Coronary artery (tissue), 2 donors: ENCODE measurements at regions not wholly inside any gene's neighbourhood (a gene's known extent, or its start where the extent isn't known, plus 50 kb on each side); places are given as distances from the start of the nearest gene placed in this dataset.
"Not testable (repeated sequence)": the region's sequence is repeated elsewhere in the genome, so short reads cannot be mapped to it uniquely, and the experiment has no call there.

Source experiments
- DNase-seq: peaks from one replicate; pipeline ENCODE4 v3.0.0-alpha.2; 2017; ENCODE audit warnings: low spot score
- H3K27ac ChIP-seq, 2 donors: fragments of 200-600 bp; sonication (generic); one replicate each; pipeline ENCODE4 v1.5.1; 2016 to 2019
- H3K4me3 ChIP-seq: fragments of 200-600 bp; sonication (generic); 2 replicates; pipeline ENCODE4 v1.5.1; 2016; ENCODE audit warnings: mild to moderate bottlenecking, moderate library complexity
- TF ChIP-seq, protein P1 (sequence below): fragments of 200-600 bp; sonication (generic); IDR thresholded peaks from one replicate; pipeline ENCODE4 v1.5.1; 2019; ENCODE audit warnings: antibody characterized with exemption

DNA sequence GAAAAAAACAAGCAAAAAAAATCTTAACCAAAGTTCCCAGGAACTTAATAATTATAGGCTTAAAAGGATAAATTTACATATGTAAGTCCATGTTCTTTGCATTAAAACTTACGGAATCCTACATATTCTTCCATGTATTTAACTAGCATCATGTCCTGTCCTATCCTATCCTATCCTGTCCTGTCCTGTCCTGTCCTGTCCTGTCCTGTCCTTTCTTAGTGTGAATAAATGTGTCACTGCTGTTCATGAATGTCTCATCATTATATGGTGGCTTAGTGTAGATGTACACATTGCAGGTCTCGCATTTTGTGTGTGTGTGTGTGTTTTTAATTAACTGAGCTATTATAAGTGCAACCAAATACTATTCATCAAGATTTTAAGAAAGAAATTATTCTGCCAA, 90.0 kb downstream of the TMEM167A start:
- no peak for DNase-seq
- Histone ChIP-seq H3K27ac (no peak overlapping the region), H3K4me3 (no peak overlapping the region)
- TF ChIP-seq, protein P1, sequence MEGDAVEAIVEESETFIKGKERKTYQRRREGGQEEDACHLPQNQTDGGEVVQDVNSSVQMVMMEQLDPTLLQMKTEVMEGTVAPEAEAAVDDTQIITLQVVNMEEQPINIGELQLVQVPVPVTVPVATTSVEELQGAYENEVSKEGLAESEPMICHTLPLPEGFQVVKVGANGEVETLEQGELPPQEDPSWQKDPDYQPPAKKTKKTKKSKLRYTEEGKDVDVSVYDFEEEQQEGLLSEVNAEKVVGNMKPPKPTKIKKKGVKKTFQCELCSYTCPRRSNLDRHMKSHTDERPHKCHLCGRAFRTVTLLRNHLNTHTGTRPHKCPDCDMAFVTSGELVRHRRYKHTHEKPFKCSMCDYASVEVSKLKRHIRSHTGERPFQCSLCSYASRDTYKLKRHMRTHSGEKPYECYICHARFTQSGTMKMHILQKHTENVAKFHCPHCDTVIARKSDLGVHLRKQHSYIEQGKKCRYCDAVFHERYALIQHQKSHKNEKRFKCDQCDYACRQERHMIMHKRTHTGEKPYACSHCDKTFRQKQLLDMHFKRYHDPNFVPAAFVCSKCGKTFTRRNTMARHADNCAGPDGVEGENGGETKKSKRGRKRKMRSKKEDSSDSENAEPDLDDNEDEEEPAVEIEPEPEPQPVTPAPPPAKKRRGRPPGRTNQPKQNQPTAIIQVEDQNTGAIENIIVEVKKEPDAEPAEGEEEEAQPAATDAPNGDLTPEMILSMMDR: no peak

- H3K4me3 ChIP-seq: no peak overlapping the region
- TF ChIP-seq, protein P1: no peak
- no peak for DNase-seq
Measured at GRCh38 chr5:82986404-82986803, 90.8 kb downstream of the TMEM167A start.

GRCh38 chr5:82985763-82986162, 91.4 kb downstream of the TMEM167A start:
- TF ChIP-seq, protein P1: no peak
- no peak for DNase-seq
- Histone ChIP-seq H3K4me3 (no peak overlapping the region), H3K27ac (no peak overlapping the region)

More at GRCh38 chr5:82986404-82986803, 90.8 kb downstream of the TMEM167A start:
- H3K27ac ChIP-seq: no peak overlapping the region

DNA sequence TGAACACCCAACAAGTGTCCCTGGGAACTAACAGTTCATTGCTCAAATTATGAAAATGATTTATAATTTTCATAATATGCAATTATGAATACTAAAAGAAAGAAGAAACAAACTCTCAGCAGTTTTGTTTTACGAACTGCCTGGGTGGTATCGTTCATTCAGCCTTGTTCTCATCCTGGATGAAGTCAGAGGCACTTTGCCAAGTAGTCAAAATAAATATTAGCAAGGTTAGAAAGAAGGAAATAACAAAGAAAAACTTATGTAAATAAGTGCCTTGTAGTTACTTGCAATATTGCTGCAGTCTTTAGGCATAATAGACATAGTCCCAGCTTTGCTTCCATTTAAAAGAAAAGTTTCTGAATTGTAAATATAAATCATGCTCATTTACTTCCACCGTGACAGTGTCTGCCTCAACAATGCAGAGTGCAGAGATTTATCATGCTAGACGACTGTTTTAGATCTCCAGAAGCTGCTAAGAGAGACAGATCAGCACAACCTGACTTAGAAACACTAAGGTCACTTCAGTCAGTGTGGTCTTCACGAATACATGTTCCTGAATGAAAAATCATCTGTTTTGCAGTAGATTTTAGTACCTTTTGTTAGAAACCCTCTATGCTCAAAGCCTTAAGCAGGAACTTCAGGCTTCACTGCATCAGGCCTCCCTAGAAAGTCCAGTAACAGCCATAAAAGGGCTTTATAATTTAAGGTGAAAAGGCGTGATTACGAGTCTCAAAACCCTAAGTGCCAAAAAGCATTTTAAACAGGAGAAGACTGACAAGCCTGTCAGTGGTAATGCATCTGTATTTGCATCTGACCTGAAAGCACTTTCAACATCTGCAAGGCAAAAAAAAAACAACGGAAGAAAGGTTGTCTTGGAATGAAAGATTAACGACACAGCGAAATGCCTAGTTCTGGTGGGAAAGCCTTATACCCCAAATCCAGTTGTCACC, 92.1 kb downstream of the TMEM167A start:
- TF ChIP-seq, protein P1: no peak
- no peak overlapping the region for H3K4me3 ChIP-seq
- H3K27ac ChIP-seq: no peak overlapping the region
- DNase-seq: no peak

- TF ChIP-seq, protein P1: no peak
- DNase-seq: no peak
- Histone ChIP-seq H3K4me3 (no peak overlapping the region), H3K27ac (no peak overlapping the region)
Measured at GRCh38 chr5:82982846-82983245, 94.3 kb downstream of the TMEM167A start.

GRCh38 chr5:82976887-82977286, 100.3 kb downstream of the TMEM167A start:
- not testable (repeated sequence) for H3K27ac ChIP-seq, H3K4me3 ChIP-seq, DNase-seq

GRCh38 chr5:82975812-82976211, 101.4 kb downstream of the TMEM167A start:
- no peak for DNase-seq
- TF ChIP-seq, protein P1: no peak
- H3K4me3 ChIP-seq: no peak overlapping the region
- H3K27ac ChIP-seq: no peak overlapping the region
